RWPE2 (cell line): ENCODE measurements at regions not wholly inside any gene's neighbourhood (a gene's known extent, or its start where the extent isn't known, plus 50 kb on each side); places are given as distances from the start of the nearest gene placed in this dataset.

Source experiments
- ATAC-seq: fragments of 200-7000 bp; cut with Tn5 transposase; 3 replicates; pipeline ENCODE4 v1.9.1; 2021; ENCODE audit warnings: low read depth
- DNase-seq: peaks from one replicate; pipeline ENCODE4 v3.0.0-alpha.2; 2020; ENCODE audit warnings: low spot score
- H3K27ac ChIP-seq: fragments of 450-650 bp; 2 replicates; pipeline ENCODE4 v1.5.1; 2017; ENCODE audit warnings: mild to moderate bottlenecking; ENCODE audit not compliant: poor library complexity, severe bottlenecking
- H3K27me3 ChIP-seq: fragments of 250-450 bp; sonication (Bioruptor Pico); 2 replicates; pipeline ENCODE4 v1.5.1; 2021; ENCODE audit warnings: mild to moderate bottlenecking, moderate library complexity; ENCODE audit not compliant: insufficient read depth, poor library complexity, severe bottlenecking
- H3K36me3 ChIP-seq: fragments of 250-450 bp; sonication (Bioruptor Pico); 2 replicates; pipeline ENCODE4 v1.5.1; 2020; ENCODE audit warnings: low read depth, mild to moderate bottlenecking, moderate library complexity
- H3K4me1 ChIP-seq: fragments of 250-450 bp; sonication (Bioruptor Pico); 2 replicates; pipeline ENCODE4 v1.5.1; 2021; ENCODE audit warnings: mild to moderate bottlenecking, moderate library complexity; ENCODE audit not compliant: insufficient read depth, poor library complexity, severe bottlenecking
- H3K4me3 ChIP-seq: fragments of 250-450 bp; sonication (Bioruptor Pico); 2 replicates; pipeline ENCODE4 v1.5.1; 2021; ENCODE audit warnings: mild to moderate bottlenecking, moderate library complexity; ENCODE audit not compliant: severe bottlenecking
- H3K9me3 ChIP-seq: fragments of 250-450 bp; sonication (Bioruptor Pico); 2 replicates; pipeline ENCODE4 v1.5.1; 2021; ENCODE audit warnings: mild to moderate bottlenecking, moderate library complexity; ENCODE audit not compliant: severe bottlenecking
- TF ChIP-seq, protein P1 (sequence below): fragments of 450-650 bp; IDR thresholded peaks from one replicate; pipeline ENCODE4 v1.5.1; 2017; ENCODE audit warnings: mild to moderate bottlenecking, moderate library complexity; ENCODE audit not compliant: poor library complexity, severe bottlenecking

DNA sequence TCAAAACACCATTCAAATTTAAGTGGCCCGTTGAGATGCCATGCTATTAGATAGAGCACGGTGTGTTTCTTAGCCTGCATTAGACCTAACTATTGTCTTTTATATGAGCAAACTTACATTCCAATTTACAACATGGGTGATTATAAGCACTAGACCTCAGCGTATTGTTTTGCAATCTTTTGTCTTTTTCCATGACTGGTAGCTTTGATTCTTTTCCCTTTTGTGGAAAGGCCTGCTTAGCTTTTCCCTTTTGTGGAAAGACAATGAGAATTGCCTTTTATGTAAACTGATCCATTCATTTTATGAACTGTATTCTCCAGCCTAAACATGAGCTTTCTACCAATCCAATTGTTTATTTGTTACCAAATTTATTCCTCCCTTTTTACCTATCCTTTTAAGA, 823.1 kb downstream of the CCSER2 start:
- no peak for ATAC-seq
- Histone ChIP-seq H3K4me1 (no peaks in the 10 kb centered on the region), H3K36me3 (no peaks in the 10 kb centered on the region), H3K27me3 (no peaks in the 10 kb centered on the region), H3K4me3 (no peak overlapping the region), H3K27ac (no peak overlapping the region), H3K9me3 (no peaks in the 10 kb centered on the region)
- no peak for DNase-seq
- TF ChIP-seq, protein P1, sequence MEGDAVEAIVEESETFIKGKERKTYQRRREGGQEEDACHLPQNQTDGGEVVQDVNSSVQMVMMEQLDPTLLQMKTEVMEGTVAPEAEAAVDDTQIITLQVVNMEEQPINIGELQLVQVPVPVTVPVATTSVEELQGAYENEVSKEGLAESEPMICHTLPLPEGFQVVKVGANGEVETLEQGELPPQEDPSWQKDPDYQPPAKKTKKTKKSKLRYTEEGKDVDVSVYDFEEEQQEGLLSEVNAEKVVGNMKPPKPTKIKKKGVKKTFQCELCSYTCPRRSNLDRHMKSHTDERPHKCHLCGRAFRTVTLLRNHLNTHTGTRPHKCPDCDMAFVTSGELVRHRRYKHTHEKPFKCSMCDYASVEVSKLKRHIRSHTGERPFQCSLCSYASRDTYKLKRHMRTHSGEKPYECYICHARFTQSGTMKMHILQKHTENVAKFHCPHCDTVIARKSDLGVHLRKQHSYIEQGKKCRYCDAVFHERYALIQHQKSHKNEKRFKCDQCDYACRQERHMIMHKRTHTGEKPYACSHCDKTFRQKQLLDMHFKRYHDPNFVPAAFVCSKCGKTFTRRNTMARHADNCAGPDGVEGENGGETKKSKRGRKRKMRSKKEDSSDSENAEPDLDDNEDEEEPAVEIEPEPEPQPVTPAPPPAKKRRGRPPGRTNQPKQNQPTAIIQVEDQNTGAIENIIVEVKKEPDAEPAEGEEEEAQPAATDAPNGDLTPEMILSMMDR, result no peak

DNA sequence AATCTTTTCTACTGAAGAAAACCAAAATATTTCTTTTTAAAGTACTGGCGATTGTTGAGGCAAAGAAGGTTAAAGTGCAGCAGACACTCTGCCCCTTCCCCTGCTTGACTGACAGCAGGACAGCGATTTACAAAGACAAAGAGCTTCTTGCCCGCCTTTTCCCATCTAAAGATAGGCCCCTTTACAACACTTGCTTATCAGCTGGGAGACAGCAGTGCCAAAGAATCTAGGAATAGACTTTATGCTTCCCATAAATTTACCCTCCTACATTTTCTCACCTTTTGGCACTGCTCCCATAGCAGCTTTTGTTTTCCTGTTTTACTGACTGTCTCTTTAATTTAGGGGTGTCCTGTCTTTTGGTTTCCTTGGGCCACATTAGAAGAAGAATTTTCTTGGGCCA, 824.1 kb downstream of the CCSER2 start:
- Histone ChIP-seq H3K27me3 (no peaks in the 10 kb centered on the region), H3K9me3 (no peaks in the 10 kb centered on the region), H3K36me3 (no peaks in the 10 kb centered on the region), H3K27ac (no peak overlapping the region), H3K4me1 (no peaks in the 10 kb centered on the region), H3K4me3 (no peak overlapping the region)
- no peak for ATAC-seq
- DNase-seq, result no peak
- TF ChIP-seq, protein P1, result no peak

DNA sequence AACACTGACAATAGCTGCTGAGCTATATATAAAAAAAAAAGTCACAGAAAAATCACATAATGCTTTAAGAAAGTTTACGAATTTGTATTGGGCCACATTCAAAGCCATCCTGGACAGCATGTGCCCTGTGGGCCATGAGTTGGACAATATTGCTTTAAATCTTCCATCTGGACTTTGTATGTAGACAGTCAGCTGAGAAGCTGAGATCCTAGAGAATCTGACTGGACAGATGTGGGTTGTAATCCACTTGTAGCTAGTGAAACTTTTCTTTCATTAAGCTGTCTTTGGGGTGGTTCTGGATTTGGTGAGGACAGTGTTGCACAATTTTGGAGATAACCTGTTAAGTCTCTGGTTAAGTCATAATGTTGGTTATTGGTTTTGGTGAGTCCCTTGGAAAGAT, 824.5 kb downstream of the CCSER2 start:
- H3K9me3 ChIP-seq, result no peaks in the 10 kb centered on the region
- TF ChIP-seq, protein P1, result no peak
- H3K27me3 ChIP-seq, result no peaks in the 10 kb centered on the region
- no peaks in the 10 kb centered on the region for H3K4me1 ChIP-seq
- no peak for ATAC-seq
- no peak overlapping the region for H3K4me3 ChIP-seq
- DNase-seq, result no peak
- H3K27ac ChIP-seq, result no peak overlapping the region
- no peaks in the 10 kb centered on the region for H3K36me3 ChIP-seq

DNA sequence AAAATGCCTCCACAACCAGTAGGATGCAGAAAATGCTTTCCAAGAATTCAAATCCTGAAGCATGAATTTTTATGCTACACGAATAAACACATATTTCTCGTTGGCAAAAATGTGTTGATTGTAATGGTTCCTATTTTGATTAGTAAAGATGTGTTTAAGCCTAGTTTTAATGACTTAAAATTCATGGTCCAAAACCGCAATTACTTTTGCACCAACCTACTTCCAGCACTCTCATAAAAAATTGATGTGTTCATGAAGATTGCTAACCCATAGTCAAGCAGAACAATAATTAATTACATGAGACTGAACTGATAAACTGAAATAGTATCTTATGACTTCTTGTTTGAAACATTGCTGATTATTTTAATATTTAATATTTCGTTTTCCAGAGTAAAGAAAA, 828.8 kb downstream of the CCSER2 start:
- DNase-seq (no peak), ATAC-seq (no peak)
- Histone ChIP-seq H3K27ac (no peak overlapping the region), H3K4me3 (no peak overlapping the region), H3K4me1 (no peaks in the 10 kb centered on the region), H3K9me3 (no peaks in the 10 kb centered on the region), H3K36me3 (no peaks in the 10 kb centered on the region), H3K27me3 (no peaks in the 10 kb centered on the region)
- TF ChIP-seq, protein P1, result no peak

DNA sequence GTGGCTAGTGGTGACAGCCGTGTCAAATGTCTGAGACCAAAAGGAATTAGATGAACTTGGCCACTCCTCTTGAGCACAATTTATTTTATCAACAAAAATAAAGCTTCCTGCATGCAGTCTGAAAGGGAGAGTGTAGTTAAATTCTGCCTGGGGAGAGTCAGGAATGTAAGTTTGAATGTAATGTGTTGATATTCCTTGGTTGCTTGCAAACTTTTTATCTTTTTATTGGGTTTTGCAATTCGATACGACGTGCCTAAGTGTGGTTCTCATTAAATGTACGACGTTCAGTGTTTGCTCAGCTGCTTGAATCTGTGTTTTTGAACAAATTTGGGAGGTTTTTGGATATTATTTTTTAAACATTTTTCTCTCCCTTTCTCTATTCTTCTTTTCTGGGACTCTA, 839.9 kb downstream of the CCSER2 start:
- ATAC-seq, result no peak
- H3K36me3 ChIP-seq, result no peaks in the 10 kb centered on the region
- H3K27me3 ChIP-seq, result no peaks in the 10 kb centered on the region
- H3K4me3 ChIP-seq, result no peak overlapping the region
- peaks cover 3% of the 10 kb centered on the region for H3K9me3 ChIP-seq
- DNase-seq, result no peak
- no peak overlapping the region for H3K27ac ChIP-seq
- H3K4me1 ChIP-seq, result no peaks in the 10 kb centered on the region
- TF ChIP-seq, protein P1, result no peak
